ENCODE measurements at regions not wholly inside any gene's neighbourhood (a gene's known extent, or its start where the extent isn't known, plus 50 kb on each side); places are given as distances from the start of the nearest gene placed in this dataset.
"Not testable (repeated sequence)": the region's sequence is repeated elsewhere in the genome, so short reads cannot be mapped to it uniquely, and the experiment has no call there.

DNA sequence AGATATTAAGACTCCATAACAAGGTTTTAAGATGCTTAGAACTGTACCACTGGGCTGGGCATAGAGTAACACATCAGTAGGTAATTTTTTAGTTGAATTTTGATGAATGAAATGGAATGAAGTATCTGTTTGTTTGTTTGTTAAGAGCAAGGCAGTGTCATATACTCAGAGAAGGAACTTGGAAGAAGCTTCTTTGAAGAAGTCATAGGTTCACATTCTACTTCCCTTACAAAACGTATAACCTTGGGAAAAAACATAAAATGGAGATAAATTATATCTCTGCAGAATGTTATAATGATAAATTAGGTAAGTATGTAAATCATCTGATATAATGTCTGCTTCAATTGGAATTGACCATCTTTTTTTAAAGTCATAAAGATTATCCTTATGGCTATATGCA is 122.1 kb upstream of the SLC39A10 start:
- no peak for DNase-seq

DNA sequence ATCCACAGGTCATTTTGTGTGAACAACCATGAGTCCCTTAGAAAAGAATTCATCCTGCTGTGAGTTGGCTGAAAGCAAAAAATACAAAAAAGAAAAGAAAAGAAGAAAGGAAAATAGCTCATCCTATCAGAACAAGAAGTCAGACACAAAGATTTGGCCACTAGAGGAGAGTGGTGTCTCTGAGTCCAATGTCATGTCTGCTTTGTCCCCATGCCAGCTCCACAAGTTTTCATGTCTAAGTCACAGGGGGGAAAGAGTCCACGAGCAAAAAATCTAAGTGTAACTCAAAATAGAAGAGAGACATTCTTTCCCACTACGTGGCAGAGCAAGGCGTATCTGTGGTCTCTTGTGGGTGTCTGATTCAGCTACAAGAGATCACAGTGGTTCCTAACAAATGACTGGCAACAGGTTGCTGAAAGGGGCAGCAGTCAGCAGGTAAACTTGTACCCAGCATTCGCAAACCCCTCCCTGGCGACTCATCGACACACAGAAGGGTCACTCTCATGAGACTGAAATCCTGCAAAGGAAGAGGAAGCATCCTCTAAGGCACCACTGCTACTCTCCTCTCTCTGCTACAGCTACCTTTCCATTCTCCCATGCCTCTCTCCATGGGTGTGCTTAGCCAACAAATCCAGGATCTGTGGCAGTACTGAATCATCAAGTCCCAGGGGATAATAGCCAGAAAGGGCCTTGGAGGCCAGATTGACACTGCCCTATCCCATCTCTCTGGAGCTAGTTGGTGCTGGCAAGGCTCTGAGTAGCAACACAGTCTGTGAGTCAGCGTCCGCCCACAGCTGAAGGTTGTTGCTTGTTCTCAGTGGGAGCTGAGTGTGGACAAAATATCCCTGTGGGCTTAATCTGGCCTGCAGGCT is 123.0 kb upstream of the SLC39A10 start:
- no peak for DNase-seq

DNA sequence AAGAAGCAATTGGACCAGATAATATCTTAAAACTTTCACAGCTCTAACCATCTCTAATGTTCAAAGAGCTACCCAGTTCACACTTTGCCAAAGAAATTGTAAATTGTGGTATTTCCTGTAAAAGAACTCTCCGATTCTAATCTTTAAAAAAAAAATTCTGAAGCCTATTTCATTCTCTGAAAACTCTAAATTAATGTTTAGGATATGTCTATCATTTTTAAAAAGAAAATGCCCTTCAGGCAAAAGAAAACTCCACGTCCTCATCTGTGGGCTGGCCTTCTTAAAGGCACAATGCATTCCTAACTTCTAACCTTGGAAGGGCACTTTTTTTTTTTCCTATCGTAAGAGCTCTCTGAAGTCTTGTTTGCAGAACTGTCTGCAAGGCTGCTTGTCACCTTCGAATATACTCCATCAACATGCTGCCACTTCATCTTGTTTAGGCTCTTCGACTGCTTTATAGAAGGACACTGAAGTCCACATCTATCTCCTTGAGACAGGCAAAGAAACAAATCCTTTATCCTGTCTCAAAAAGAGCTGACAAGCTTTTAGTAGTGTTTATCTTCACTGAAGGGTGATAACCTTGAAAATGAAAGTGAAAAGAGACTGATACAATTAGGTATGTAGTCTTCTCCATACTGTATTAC is 124.3 kb upstream of the SLC39A10 start:
- DNase-seq = peak; percentile 7

DNA sequence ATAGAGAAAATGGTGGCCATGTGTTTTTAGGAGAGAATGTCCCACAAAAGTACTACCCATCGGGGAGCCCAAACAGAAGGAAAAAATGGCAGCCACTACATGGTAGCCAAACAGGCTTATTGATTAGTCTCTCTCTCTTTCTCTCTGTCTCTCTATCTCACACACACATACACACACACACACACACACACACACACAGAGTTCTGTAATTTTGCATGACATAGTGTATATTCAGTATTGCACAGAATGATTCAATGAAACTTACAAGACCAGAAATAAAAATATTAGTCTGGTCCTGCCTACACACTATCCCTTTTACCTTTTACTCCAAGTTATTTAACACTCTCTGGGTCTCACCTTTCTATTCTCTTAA is 124.8 kb upstream of the SLC39A10 start:
- DNase-seq = no peak

DNA sequence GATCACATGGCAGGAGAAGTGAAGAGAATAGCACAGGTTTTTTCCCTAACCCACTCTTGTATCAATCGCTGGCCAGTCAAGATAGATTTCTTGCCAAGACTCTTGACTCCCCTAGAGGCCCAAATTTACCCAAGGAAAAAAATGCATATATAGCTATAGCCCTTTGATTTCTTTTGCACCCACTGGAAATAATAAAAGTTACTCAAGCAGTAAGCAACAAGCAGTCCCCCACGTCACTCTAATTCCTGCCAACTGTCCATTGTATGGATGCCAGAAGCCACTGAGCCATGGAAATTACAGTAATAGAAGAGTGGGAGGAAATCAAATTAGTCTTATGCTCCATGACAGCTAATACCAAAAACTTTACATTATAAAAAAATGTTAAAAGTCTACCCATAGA is 125.3 kb upstream of the SLC39A10 start:
- peak; percentile 12 for DNase-seq

DNA sequence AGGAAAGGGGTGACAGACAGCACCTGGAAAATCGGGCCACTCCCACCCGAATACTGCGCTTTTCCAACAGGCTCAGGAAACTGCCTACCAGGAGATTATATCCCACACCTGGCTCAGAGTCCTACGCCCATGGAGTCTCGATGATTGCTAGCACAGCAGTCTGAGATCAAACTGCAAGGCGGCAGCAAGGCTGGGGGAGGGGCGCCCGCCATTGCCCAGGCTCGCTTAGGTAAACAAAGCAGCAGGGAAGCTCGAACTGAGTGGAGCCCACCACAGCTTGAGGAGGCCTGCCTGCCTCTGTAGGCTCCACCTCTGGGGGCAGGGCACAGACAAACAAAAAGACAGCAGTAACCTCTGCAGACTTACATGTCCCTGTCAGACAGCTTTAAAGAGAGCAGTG is 133.8 kb upstream of the SLC39A10 start:
- not testable (repeated sequence) for DNase-seq

DNA sequence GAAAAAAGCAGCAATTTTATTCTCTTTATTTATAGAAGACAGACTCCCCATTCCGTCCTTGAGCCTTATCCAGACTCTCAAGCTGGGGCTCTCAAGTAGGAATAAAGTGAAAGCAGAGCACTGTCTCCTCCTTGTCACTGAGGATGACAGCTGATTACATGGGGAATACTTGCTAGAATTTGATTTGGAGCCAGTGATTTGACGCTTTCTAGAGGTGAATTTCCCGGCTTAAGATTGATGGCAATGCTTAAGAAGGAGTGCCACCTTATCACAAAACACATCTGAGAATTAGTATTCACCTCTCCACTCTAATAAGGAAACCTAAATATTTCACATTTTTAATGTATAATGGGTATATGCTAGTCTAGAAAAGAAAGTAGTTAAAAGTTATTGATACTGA is 135.4 kb upstream of the SLC39A10 start:
- DNase-seq = no peak

DNA sequence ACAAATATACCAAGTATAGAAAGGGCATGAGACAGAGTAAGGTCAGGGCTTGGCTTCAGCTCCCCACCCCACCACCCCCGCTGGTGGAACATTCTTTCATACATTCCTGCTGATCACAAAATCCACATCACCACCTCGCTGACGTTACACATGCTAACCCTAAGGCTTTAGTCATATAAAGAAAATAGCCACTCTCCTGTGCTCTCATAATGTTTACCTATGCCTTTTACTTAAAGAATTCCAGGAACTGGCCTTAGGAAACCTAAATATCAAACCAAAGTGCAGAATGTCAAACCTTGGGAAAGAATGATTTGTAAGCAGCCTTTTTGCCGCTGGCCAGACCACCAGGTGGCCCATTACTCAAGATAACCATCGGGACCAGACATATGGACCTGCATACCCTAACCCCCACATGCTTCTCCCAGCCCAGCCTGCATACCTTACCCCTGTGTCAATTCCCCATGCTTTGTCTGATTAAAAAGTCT is 136.3 kb upstream of the SLC39A10 start:
- no peak for DNase-seq

DNA sequence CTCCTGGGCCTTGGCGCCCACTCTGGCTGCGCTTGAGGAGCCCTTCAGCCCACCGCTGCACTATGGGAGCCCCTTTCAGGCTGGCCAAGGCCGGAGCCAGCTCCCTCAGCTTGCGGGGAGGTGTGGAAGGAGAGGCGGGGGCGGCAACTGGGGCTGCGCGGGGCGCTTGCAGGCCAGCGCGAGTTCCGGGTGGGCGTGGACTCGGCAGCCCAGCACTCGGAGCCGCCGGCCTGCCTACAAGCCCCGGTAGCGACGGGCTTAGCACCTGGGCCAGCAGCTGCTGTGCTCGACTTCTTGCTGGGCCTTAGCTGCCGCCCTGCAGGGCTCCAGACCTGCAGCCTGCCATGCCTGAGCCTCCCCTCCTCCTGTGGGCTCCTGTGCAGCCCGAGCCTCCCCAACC is 141.5 kb upstream of the SLC39A10 start:
- DNase-seq = no peak

DNA sequence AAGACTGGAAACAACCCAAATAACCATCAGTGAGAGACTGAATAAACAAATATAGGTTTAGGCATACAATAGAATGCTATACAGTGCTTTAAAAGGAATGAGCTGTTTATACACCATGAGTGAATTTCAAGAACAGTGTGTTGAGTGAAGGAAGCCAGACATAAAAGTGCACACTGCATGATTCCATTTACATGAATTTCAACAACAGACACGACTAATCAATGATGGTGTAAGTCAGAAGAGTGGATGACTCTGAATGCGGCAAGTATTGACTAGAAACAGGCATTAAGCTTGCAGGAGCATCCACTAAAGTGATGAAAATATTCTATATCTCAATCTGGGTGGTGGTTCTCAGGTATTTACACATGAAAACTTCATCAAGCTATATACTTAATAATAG is 142.7 kb upstream of the SLC39A10 start:
- no peak for DNase-seq

DNA sequence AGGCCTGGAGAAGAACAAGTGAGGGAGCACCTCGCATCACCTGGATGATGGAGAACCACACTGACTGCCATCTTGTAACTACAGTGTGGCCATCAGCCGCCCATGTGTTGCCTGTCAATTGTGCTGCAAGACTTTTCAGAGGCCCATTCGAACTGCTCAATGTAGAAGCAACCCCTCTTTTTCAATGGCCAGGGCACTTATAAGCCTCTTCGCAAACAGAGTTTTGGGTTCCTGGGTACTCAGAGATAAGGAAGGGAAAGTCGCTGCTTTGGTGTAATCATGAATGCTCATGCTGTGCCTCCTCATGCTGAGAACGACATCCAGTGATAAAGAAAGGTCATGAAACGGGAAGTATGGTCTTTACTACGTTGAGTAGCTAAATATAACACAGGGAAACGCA is 143.9 kb upstream of the SLC39A10 start:
- no peak for DNase-seq

DNA sequence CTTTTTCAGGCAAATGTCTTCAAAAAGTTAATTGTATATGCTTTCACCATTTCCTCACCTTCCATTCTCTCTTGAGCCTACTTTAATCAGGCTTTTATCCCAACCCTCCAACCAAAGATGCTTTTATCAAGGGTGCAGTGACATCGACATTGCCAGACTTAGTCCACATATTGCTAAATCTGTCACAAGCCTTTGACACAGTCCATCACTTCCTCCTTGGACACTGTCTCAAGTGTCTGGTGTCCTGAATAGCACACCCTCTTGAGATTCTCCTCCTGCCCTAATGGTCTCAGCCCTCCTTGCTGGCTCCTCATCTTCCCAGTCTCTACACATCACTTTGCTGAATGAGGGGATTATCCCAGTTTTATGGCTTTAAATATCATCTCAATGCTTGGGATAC is 147.5 kb upstream of the SLC39A10 start:
- no peak for DNase-seq

DNA sequence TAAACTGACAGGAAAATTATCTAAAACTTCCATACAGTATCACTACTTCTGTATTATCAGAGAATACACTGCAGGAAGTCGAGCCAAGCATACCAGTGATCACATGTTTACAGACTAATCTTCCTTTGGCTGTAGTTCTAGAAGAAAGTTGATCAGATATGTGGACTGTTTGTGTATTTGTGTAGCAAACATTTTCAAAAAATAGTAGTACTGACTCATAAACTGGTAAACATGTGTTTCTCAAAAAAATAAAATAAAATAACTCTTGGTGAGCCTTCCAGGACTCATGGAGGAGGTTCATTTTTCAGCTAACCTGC is 148.9 kb upstream of the SLC39A10 start:
- DNase-seq = no peak

DNA sequence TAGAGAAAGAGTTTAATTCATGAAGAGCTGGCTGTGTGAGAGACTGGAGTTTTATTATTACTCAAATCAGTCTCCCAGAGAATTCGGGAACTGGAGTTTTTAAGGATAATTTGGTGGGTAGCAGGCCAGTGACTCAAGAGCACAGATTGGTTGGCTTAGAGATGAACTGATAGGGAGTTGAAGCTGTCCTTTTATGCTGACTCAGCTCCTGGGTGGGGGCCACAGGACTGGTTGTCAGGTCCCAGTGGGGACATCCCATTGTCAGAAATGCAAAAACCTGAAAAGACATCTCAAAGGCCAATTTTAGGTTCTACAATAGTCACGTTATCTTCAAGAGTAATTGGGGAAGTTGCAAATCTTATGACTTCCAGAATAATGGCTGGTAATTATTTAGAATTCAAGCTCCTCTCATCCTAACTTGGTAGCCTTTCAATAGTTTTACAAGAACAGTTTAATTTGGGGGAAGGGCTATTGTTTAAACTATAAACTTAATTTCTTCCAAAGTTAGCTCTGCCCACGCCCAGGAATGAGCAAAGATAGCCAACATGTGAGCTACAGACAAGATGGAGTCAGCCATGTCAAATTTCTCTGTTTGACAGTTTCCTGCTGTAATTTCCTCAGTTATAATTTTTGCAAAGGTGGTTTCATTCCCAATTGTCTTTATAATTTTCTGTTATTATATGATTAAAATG is 149.4 kb upstream of the SLC39A10 start:
- DNase-seq = no peak

DNA sequence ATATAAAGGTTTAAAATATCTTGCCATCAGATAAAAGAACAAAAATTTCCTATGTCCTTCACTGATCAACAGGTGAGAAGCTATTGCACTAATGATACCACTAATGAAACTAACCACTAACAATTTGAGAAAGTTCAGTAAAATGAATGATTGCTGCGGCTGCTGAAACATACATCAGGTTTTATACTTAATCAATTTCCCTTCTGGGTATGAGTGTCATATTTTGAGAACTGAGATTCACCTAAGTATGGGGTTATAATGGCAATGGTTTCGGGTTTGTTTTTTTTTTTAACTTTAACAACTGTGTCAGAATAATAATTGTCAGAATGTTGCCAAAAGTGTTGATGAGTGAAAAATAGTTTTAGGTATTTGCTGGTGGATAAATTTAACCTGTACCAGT is 151.3 kb upstream of the SLC39A10 start:
- no peak for DNase-seq

DNA sequence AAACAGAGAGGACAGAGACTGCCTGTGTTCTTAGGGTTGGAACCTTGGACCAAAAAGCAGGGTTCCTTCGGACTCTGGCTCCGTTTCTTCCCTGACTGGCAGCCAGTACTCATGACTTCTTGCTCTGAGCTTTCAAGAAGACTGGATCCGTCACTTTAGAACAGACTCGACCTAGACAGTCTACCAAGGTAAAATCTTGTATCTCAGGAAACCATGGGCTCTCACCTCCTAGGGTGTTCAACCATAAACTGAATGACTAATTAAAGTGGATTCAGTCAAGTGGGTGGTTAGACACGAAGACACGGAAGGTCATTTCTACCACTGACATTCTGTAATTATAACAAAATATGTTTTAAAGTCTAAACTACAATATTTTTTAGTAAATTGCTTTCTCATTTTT is 153.8 kb upstream of the SLC39A10 start:
- DNase-seq = no peak

DNA sequence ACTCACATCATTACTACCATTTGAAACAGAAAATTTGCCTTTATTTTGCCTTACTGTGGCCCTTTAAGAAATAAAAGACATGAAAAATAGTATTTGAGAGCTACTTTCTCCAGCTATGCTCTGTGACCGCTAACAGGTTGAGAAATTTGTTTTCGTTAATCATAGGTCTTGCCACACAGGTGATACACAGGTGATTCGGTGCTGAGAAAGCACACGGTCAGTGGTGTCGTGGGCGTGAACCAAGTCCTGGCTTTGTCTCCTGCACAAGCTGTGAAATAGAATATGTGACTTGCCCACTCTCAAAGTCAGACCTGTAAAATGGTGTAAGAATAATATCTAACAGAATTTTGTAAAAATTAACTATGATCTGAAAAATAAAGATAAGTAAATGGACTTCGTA is 155.3 kb upstream of the SLC39A10 start:
- no peak for DNase-seq

DNA sequence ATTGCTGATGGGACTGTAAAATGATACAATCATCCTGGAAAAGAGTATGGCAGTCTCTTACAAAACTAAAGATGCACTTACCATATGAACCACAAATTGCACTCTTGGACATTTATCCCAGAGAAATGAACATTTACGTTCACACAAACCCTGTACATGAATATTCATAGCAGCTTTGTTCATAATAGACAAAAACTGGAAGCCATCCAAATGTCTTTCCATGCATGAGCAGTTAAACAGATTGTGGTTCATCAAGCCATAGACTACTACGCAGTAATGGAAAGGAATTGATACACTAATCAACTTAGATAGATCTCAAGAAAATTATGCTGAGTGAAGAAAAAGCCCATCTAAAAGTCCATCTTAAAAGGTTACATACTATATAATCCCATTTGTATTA is 156.1 kb upstream of the SLC39A10 start:
- no peak for DNase-seq

DNA sequence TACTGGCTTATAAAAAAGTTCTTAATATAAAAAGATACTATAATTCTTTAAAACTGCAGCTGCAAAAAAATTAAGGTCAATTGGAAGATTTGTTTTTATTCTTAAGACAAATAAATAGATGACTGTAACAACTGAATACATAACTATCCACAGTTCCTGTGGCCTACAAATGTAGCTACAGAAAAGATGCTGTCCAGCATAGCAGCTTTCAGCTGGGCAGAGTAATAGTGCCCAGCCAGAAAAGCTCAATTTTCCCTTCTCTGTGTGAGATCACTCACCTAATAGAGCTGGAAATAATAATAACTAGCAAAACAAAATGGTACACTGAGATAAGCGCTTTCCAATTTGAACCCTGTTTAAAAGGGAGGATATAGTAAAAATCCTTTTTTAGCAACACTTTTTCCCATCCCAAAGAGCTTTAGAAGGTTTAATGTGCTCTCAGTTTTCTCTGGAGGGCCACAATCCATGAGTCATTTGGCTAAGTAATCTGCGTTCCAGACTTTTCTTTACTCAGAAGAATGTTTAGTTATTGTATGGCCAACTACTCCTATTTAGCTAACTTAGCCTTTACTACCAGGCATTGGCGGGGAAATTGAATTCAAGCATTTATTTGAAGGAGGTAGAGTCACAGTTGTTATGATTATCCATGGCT is 158.1 kb upstream of the SLC39A10 start:
- DNase-seq = no peak

DNA sequence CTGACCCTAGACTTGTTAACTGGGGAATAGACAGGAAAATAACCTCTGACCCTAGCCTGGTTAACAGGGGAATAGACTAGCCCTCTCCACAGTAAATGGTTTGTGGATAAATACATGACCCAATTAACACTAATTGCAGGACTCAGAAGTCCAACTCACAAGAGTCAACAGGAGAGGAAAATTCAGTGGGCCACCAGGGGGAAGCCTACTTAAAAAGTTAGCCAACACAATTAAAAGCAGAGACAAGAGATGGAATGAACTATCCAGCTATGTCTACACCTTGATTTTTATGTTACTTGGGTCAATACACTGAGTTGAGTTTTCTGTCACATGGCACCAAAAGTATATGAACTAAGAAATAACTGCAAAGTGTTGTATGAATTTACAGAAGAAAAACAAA is 158.8 kb upstream of the SLC39A10 start:
- peak; percentile 40 for DNase-seq

DNA sequence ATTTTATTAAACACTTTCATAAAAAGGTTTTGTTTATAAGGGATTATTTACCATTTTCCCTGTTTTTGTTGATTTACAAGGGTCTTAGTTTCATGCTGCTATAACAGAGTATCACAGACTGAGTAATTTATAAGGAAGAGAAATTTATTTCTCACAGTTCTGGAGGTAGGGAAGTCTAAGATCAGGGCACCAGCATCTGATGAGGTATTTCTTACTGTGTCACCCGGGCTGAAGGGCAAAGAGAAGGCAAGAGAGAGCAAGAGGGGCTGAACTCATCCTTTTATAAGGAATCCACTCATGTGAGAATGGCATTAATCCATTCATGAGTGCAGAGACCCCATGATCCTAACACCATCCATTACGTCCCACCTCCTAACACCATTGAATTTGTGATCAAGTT is 160.0 kb upstream of the SLC39A10 start:
- no peak for DNase-seq

DNA sequence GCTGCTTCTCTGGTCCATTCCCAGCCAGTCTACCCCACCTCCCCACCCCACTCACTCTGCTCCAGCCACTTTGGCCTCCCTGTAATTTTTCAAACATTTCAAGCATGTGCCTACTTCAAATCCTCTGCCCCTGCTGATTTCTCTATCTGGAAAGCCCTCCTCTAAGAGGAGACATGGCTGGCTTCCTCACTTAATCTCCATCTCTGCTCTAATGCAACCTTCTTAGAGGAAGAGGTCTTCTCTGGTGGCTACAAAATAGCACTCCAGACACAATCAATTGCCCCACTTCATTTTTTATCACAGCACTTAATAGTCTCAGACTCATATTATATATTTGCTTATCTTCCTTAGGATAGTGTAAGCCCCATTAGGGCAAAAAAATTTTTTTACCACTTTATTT is 161.1 kb upstream of the SLC39A10 start:
- DNase-seq = no peak

DNA sequence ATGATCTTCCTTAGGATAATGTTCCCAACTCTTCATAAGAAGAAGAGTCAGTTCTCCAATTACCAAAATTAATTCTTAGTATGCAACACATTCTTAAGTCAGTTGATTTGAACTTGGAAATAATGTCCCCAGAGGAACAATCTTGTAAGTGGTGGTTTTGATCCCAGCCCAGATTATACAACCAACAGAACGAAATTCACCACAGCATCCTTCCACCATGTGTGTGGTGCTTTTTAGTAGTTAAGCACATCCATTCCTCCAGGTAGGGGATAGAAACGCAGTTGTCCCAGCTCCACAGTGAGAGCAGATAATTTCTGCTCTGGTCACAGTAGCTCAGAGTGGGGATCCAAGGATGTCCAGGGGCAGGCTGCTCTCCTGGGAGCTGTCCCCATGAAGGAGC is 161.7 kb upstream of the SLC39A10 start:
- no peak for DNase-seq

DNA sequence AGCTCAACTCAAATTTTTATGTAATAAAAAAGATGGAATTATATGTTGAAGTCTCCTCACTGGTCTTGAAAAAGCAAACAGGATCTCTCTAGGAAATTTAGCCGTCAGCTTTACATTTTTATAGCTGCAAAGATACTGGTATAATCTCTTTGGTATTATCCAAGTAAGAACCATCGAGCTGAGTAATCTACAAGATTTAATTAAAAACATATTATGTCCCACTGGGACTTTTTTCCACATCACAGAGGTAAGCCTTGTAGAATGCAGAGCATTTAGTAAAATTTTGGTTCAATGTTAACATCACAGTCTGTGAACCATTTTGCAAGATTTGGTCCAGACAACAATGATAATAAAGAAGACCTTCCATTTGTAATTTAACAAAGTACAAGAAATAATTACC is 162.6 kb upstream of the SLC39A10 start:
- no peak for DNase-seq
